ENCODE measurements at regions not wholly inside any gene's neighbourhood (a gene's known extent, or its start where the extent isn't known, plus 50 kb on each side); places are given as distances from the start of the nearest gene placed in this dataset.

GRCh38 chr1:73953586-73953985 lies 244.4 kb downstream of the LRRIQ3 start:
- DNase-seq, result no peak

GRCh38 chr1:73953186-73953585 lies 244.8 kb downstream of the LRRIQ3 start:
- no peak for DNase-seq

- DNase-seq, result no peak
These were observed 249.9 kb downstream of the LRRIQ3 start for GRCh38 chr1:73948055-73948454.

- no peak for DNase-seq
These were observed 251.0 kb downstream of the LRRIQ3 start for GRCh38 chr1:73947009-73947408.

- DNase-seq, result no peak
These were observed 254.7 kb downstream of the LRRIQ3 start for GRCh38 chr1:73943270-73943669.

- DNase-seq, result no peak
These were observed 267.7 kb downstream of the LRRIQ3 start for GRCh38 chr1:73930293-73930692.

- DNase-seq, result no peak
These were observed 283.0 kb downstream of the LRRIQ3 start for GRCh38 chr1:73914951-73915350.

GRCh38 chr1:73913025-73913424 lies 285.0 kb downstream of the LRRIQ3 start:
- DNase-seq, result no peak

- DNase-seq, result no peak
These were observed 286.1 kb downstream of the LRRIQ3 start for GRCh38 chr1:73911849-73912248.

- no peak for DNase-seq
These were observed 287.5 kb downstream of the LRRIQ3 start for GRCh38 chr1:73910466-73910865.

- DNase-seq, result no peak
These were observed 287.9 kb downstream of the LRRIQ3 start for GRCh38 chr1:73910062-73910461.

GRCh38 chr1:73909043-73909562 lies 288.9 kb downstream of the LRRIQ3 start:
- no peak for DNase-seq

- DNase-seq, result no peak
These were observed 290.9 kb downstream of the LRRIQ3 start for GRCh38 chr1:73907051-73907450.

GRCh38 chr1:73903092-73903491 lies 294.9 kb downstream of the LRRIQ3 start:
- no peak for DNase-seq

- no peak for DNase-seq
These were observed 296.2 kb downstream of the LRRIQ3 start for GRCh38 chr1:73901738-73902137.

- DNase-seq, result no peak
These were observed 298.7 kb downstream of the LRRIQ3 start for GRCh38 chr1:73899311-73899710.

- no peak for DNase-seq
These were observed 299.4 kb downstream of the LRRIQ3 start for GRCh38 chr1:73898540-73898939.

- no peak for DNase-seq
These were observed 310.6 kb downstream of the LRRIQ3 start for GRCh38 chr1:73887412-73887811.

GRCh38 chr1:73886716-73887115 lies 311.3 kb downstream of the LRRIQ3 start:
- no peak for DNase-seq

GRCh38 chr1:73874806-73875205 lies 323.2 kb downstream of the LRRIQ3 start:
- no peak for DNase-seq

GRCh38 chr1:73868810-73869336 lies 329.1 kb downstream of the LRRIQ3 start:
- DNase-seq, result no peak

GRCh38 chr1:73862355-73862754 lies 335.6 kb downstream of the LRRIQ3 start:
- no peak for DNase-seq

- no peak for DNase-seq
These were observed 337.5 kb downstream of the LRRIQ3 start for GRCh38 chr1:73860421-73860950.

- DNase-seq, result no peak
These were observed 338.7 kb downstream of the LRRIQ3 start for GRCh38 chr1:73859227-73859626.

GRCh38 chr1:73854527-73854926 lies 343.4 kb downstream of the LRRIQ3 start:
- no peak for DNase-seq

Measured in right hindlimb (tissue), 1 donor.